Right kidney (tissue), 1 donor: ENCODE measurements at regions not wholly inside any gene's neighbourhood (a gene's known extent, or its start where the extent isn't known, plus 50 kb on each side); places are given as distances from the start of the nearest gene placed in this dataset.

Experiments used
- DNase-seq: peaks from one replicate; pipeline ENCODE4 v3.0.0-alpha.2; 2016

GRCh38 chr5:99122976-99123375 is 194.2 kb upstream of the CHD1 start:
- no peak for DNase-seq

GRCh38 chr5:99119326-99119725 is 190.5 kb upstream of the CHD1 start:
- no peak for DNase-seq

DNA sequence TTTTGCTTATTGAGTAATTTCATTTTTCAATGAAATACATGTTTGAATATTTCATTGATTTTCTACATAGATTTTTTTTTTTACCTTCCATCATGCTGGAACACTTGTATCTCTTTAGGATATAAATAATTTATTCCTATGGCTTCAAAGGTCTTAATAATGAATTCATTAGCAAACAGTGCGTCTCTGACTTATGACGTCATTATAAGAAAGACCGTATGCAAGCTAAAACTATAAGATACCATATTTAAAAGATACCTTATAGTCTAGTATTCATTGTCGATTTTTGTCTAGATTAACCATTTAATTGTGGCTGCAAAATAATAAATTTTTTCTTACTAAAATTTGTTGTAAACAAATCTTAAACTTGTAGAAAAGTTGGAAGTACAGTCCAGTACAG is 187.7 kb upstream of the CHD1 start:
- DNase-seq = no peak

DNA sequence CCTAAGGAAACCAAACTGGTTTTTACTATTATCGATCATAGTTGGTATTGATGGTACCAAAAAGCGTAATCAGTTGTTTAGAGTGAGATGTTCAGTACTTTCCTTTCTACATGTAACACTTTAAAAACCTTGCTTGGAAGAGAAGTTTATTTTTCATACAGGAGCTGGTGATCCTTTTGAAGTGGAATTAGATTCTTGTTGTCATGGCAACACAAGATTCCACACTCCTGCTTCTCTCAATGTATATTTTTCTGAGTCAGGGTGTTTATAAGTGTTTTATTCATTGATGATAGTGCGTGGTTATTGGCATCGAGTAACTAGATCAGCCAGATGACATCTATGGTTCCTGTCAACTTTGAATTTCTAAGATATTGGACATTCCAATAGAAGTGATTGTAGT is 181.1 kb upstream of the CHD1 start:
- no peak for DNase-seq

- no peak for DNase-seq
Measured at GRCh38 chr5:99105216-99105615, 176.4 kb upstream of the CHD1 start.

DNA sequence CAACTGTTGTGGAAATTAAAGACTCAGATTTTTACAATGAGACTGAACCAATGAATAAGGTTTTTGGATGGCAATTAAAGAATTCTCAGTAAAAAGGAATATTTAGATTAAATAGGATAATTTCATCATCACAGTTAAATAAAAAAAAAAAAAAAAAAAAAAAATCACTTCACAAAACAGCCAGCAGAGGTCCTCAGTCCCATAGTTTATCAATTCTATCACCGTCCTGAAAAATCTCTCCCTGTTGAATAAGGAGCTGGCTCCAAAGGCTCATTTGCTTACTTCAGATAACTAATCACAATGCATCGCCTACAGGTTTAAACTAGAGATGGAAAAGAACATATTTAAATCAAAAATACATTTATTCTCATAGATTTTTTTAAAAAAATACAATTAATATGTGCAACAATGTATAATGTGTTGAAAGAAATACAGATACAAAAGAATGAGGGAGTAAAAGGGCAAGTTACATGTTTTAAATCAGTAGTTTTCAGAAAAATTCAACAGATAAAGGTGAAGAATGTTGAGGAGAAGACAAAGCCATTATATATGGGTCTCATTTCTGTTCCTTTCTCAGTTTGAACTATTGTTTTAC is 175.8 kb upstream of the CHD1 start:
- DNase-seq = no peak

DNA sequence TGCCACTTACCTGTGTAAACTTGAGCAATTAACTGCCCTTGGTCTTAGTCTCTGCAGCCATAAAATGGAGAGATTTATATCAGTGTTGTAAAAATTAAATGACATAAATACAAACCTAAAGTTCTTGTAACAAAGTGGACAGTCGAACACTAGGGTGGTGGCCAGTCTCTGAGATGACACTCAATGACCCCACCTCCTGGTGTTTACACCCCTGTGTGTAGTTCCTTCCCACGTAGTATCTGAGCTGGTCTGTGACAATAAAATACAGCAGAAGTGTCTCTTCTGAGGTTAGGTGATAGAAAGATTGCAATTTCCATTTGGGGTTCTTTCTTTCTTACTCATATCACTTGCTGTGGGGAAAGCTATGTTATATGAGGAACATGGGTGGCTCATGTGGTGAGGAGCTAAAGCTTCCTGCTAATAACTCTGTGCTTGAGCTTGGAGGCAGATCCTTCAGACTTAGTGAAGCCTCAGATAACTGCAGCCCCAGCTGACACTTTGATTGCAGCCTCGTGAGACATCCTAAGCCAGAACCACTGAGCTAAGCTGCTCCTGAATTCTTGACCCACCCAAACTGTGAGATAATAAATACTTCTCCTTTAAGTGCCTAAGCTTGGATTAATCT is 173.4 kb upstream of the CHD1 start:
- DNase-seq = no peak

- DNase-seq = no peak
Measured at GRCh38 chr5:99099691-99100090, 170.9 kb upstream of the CHD1 start.

GRCh38 chr5:99089822-99090549 is 161.2 kb upstream of the CHD1 start:
- no peak for DNase-seq

DNA sequence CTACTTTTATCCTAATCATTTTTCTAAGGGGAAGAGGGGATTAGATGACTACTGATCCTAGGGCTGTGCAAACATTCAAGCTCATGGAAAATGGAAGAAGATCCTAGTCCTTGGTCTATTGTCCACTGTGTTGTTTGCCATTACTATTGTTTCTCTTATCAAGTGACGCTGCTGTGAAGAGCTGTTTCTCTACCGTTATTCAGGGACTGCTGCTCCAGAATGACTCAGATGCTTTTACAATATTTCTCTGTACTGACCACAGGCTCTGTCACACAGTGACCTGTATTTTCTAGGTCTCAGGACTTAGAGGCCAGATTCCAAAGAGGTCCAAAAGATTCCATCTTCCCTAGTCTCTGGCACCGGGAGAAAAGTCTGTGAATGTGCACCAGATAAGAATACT is 159.5 kb upstream of the CHD1 start:
- DNase-seq = no peak

DNA sequence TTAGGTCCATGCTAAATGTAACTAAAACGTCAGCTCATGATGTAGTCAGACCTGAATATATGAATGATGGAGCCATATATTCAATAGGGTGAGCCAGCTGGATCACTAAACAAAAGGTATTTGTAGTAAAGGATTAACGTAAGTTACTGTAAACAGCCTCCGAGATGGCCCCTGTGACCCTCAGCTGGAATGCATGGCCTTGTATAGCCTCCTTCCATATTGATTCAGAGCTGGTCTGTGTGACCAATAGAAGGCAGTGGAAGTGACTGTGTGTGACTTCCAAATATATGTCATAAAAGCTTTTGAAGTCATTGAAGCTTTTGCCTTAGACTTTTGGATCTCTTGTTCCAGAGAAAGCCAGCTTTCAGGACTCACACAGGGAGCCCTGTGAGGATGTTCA is 154.4 kb upstream of the CHD1 start:
- no peak for DNase-seq

DNA sequence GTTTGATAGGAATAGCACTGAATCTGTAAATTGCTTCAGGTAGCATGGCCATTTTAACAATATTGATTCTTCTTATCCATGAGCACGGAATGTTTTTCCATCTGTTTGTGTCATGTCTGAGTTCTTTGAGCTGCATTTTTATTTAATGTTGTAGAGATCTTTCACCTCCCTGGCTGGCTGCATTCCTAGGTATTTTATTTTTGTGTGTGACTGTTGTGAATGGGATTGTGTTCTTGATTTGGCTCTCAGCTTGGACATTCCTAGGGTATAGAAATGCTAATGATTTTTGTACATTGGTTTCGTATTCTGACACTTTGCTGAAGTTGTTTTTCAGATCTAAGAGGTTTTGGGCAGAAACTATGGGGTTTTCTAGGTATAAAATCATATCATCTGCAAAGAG is 152.9 kb upstream of the CHD1 start:
- no peak for DNase-seq

DNA sequence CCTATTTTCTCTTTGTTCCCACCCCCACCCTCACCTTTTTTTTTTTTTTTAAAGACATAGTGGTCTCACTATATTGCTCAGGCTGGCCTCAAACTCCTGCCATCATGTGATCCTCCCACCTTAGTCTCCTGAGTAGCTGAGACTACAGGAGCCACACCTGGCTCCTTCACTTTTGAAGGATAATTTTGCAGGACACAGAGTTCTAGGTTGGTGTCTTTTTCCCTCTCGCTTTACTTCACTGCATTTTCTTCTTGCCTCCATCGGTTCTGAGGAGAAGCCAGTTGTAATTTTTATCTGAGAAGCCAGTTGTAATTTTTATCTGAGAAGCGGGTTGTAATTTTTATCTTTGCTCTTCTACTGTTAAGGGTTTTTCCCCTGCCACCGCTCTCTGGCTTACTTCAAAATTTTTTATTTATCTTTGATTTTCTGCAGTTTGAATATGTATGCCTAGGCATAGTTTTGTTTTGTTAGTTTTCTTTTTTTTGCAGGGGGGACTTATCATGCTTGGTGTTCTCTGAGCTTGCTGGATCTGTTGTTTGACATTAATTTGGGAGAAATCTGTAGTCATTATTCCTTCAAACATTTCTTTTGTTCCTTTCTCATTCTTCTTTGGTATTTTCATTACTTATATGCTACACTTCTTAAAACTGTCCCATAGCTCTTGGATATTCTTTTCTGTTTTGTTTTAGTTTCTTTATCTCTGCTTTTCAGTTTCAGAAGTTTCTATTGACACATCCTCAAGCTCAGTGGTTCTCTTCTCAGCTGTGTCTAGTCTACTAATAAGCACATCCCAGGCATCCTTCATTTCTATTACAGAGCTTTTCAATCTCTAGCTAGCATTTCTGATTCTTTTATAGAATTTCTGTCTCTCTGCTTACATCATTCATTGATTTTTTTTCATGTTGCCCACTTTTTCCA is 148.2 kb upstream of the CHD1 start:
- no peak for DNase-seq

GRCh38 chr5:99072846-99073245 is 144.0 kb upstream of the CHD1 start:
- DNase-seq = no peak

DNA sequence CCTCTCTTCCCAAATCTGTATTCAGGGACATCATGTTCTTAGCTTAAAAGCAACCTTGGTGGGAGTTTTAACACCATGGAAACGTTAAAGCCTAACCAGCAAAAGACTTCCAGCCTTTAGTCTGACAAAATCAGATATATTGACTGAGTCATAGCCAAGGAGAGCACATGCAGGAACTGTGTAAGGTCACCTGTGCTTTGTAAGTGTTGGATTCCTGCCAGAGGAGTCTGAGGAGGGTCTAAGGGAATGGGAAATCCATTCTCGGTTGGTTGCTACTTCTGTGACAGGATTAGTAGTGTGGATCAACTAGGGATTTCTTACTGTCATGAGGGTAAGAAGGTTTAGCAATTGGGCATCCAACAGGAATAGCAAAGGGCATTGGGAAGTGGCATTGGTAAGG is 142.0 kb upstream of the CHD1 start:
- DNase-seq = no peak

DNA sequence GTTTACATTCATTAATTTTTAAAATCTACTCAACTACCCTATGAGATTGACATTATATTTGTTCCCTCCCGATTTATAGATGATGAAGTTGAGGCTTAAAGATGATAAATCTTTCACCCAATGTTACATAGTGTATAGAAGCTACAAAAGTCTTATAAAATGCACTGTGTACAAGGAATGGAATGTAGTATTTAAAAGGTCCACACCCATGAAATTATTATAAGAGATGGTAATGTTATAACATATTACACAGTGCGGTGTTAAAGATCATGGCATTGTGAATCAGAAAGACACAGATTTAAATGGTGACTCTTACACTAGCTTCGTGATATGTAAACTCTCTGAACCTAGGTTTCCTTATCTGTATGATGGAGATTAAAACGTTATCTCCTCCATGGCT is 141.6 kb upstream of the CHD1 start:
- DNase-seq = no peak

- DNase-seq = no peak
Measured at GRCh38 chr5:99068944-99069650, 140.3 kb upstream of the CHD1 start.

DNA sequence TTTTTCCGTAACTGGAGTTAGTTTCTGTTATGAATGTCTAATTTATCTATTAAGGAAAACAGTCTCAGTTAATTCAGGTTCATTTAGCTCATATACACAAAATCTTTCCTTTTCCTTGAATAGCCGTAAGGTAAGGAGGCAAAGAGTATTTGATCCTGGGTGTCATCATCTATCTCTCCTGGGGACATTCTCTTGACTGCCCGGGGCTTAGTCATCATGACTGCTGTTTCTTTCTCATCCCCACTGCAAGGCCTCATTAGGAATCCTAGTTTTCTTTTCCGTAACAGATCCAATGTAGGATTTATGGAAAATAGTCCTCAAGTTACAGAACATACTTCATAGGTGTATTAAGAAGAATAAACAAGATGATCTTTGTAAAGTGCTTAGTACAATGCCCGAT is 134.9 kb upstream of the CHD1 start:
- no peak for DNase-seq

GRCh38 chr5:99061711-99062110 is 132.9 kb upstream of the CHD1 start:
- DNase-seq = no peak

GRCh38 chr5:99061299-99061698 is 132.5 kb upstream of the CHD1 start:
- DNase-seq = no peak

DNA sequence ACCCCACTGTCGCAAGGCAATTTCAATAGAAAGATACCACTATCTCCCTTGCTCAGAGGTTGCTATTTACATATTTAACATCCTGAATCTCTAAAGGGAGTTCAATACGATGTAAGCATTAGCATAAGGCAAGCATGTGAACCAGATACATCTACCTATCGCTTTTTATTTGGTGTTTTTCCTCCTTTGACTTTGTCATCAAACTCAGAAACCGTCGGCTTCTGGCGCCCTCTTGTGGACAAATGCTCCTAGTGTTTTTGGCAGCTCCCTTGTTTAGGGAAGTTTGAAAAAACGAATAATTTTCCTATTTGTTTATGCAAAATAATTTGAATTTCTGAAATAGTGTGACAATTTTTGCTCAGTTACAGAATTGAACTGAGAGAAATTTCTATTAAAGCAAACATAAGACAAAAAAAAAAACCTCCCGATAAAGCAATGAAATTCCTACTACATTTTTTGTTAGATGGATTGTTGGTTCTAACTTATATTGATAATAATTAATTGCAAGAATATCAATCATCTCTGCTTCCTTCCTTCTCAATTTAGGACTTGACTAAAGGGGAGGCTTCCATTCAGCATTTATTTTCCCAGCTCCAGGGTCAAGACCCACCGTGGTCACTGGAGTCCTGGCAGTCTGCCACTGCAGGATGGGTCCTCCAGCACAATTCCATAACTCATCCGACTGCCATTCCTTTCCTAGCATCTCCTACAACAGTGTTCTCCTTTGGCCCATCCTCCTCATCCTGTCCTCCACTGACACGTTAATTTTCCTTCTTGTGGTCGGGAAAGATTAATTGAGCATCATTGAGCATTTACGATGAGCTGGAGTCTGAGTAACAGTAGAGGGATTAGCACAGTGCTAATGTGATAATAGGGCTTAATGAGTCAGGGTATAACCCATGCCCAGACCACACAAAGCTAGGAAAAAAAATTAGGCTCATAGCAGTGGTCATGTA is 131.8 kb upstream of the CHD1 start:
- peak; percentile 30 for DNase-seq
